Mesothelial cell of epicardium (in vitro differentiated cells): ENCODE measurements at regions not wholly inside any gene's neighbourhood (a gene's known extent, or its start where the extent isn't known, plus 50 kb on each side); places are given as distances from the start of the nearest gene placed in this dataset.
"Not testable (repeated sequence)": the region's sequence is repeated elsewhere in the genome, so short reads cannot be mapped to it uniquely, and the experiment has no call there.

Experiments used
- DNase-seq, 2 experiments: peaks; one replicate each; pipeline ENCODE4 v3.0.0; 2021; ENCODE audit warnings: low spot score in 2 of 2; ENCODE audit not compliant: unreplicated experiment in 2 of 2
- H3K27ac Mint-ChIP-seq: 2 replicates; pipeline ENCODE4 v1.8.0; 2021; ENCODE audit warnings: mixed read lengths
- H3K27me3 Mint-ChIP-seq: 2 replicates; pipeline ENCODE4 v1.8.0; 2021; ENCODE audit warnings: low read depth, mixed read lengths
- H3K36me3 Mint-ChIP-seq: 2 replicates; pipeline ENCODE4 v1.8.0; 2021; ENCODE audit warnings: mixed read lengths
- H3K4me1 Mint-ChIP-seq: 2 replicates; pipeline ENCODE4 v1.8.0; 2021; ENCODE audit warnings: mixed read lengths
- H3K4me3 Mint-ChIP-seq: 2 replicates; pipeline ENCODE4 v1.8.0; 2021; ENCODE audit warnings: mild to moderate bottlenecking, moderate library complexity, mixed read lengths
- H3K9me3 Mint-ChIP-seq: 2 replicates; pipeline ENCODE4 v1.8.0; 2021; ENCODE audit warnings: mixed read lengths
- TF ChIP-seq, protein P1 (sequence below): fragments of 200-600 bp; sonication (generic); IDR thresholded peaks from one replicate; pipeline ENCODE4 v1.5.0; 2021; ENCODE audit warnings: antibody characterized with exemption; ENCODE audit not compliant: unreplicated experiment

GRCh38 chr12:38417101-38417500, 100.5 kb downstream of the ALG10B start:
- H3K9me3 Mint-ChIP-seq = peaks cover 13% of the 10 kb centered on the region
- TF ChIP-seq, protein P1, sequence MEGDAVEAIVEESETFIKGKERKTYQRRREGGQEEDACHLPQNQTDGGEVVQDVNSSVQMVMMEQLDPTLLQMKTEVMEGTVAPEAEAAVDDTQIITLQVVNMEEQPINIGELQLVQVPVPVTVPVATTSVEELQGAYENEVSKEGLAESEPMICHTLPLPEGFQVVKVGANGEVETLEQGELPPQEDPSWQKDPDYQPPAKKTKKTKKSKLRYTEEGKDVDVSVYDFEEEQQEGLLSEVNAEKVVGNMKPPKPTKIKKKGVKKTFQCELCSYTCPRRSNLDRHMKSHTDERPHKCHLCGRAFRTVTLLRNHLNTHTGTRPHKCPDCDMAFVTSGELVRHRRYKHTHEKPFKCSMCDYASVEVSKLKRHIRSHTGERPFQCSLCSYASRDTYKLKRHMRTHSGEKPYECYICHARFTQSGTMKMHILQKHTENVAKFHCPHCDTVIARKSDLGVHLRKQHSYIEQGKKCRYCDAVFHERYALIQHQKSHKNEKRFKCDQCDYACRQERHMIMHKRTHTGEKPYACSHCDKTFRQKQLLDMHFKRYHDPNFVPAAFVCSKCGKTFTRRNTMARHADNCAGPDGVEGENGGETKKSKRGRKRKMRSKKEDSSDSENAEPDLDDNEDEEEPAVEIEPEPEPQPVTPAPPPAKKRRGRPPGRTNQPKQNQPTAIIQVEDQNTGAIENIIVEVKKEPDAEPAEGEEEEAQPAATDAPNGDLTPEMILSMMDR = no peak
- H3K4me1 Mint-ChIP-seq = no peaks in the 10 kb centered on the region
- no peak overlapping the region for H3K27ac Mint-ChIP-seq
- H3K36me3 Mint-ChIP-seq = no peaks in the 10 kb centered on the region
- H3K4me3 Mint-ChIP-seq = no peak overlapping the region
- DNase-seq = no peak
- no peaks in the 10 kb centered on the region for H3K27me3 Mint-ChIP-seq

DNA sequence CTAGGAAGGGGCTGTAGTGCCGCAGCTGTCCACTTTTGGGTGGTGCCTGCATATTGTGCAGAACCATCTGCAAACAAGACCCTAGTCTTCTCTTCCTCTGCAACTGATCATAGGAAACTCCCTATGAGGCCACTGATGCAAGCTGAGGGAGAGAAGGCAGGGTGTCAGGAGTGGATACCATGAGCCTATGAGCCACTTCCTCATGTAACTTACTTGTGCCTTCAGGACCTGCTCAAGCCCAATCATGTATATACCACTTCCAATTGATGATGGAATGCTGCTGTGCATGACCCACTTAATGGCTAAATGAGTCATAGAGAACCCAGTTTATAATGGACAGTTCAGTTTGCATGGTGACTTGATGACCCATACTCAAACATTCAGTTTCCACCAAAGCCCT, 107.9 kb downstream of the ALG10B start:
- TF ChIP-seq, protein P1 = no peak
- Mint-ChIP-seq H3K9me3 (peaks cover 23% of the 10 kb centered on the region), H3K27me3 (no peaks in the 10 kb centered on the region), H3K27ac (no peak overlapping the region), H3K4me3 (no peak overlapping the region), H3K36me3 (no peaks in the 10 kb centered on the region), H3K4me1 (no peaks in the 10 kb centered on the region)
- DNase-seq = no peak

DNA sequence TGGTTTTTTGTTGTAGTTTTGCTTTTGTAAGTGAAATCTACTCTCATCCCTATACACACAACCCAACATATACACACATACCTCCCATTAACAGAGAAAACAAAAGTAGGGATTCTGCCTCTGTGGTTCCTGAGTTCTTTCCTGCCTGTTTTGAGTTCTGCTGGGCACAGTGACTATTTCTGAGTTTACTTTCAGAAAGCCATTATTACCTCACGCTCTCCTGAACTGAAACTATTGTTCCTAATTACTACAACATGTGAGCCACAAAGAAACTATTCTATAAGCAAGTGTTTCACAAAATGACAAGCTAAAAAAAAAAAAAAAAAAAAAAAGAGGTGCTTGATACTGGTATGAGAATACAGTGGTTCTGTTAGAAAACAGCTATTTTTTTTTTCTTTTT, 110.9 kb downstream of the ALG10B start:
- Mint-ChIP-seq H3K36me3 (no peaks in the 10 kb centered on the region), H3K27ac (no peak overlapping the region), H3K4me3 (no peak overlapping the region), H3K9me3 (peaks cover 6% of the 10 kb centered on the region), H3K27me3 (no peaks in the 10 kb centered on the region), H3K4me1 (no peaks in the 10 kb centered on the region)
- TF ChIP-seq, protein P1 = no peak
- DNase-seq = no peak

GRCh38 chr12:38431921-38432320, 115.3 kb downstream of the ALG10B start:
- H3K27ac Mint-ChIP-seq = no peak overlapping the region
- H3K4me1 Mint-ChIP-seq = no peaks in the 10 kb centered on the region
- TF ChIP-seq, protein P1 = no peak
- no peak overlapping the region for H3K4me3 Mint-ChIP-seq
- peaks cover 11% of the 10 kb centered on the region for H3K9me3 Mint-ChIP-seq
- DNase-seq = no peak
- H3K36me3 Mint-ChIP-seq = no peaks in the 10 kb centered on the region
- no peaks in the 10 kb centered on the region for H3K27me3 Mint-ChIP-seq

DNA sequence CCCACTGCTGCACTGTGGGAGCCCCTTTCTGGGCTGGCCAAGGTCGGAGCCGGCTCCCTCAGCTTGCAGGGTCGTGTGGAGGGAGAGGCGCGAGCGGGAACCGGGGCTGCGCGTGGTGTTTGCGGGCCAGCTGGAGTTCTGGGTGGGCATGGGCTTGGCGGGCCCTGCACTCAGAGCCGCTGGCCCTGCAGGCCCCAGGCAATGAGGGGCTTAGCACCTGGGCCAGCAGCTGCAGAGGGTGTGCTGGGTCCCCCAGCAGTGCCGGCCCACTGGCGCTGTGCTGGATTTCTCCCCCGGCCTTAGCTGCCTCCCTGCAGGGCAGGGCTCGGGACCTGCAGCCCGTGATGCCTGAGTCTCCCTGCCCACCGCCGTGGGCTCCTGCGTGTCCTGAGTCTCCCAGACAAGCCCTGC, 125.3 kb downstream of the ALG10B start:
- H3K9me3 Mint-ChIP-seq = peaks cover 22% of the 10 kb centered on the region
- not testable (repeated sequence) for H3K27ac Mint-ChIP-seq, H3K4me1 Mint-ChIP-seq, H3K27me3 Mint-ChIP-seq, H3K4me3 Mint-ChIP-seq, DNase-seq, H3K36me3 Mint-ChIP-seq

GRCh38 chr12:38445040-38445439, 128.5 kb downstream of the ALG10B start:
- no peaks in the 10 kb centered on the region for H3K27me3 Mint-ChIP-seq
- no peaks in the 10 kb centered on the region for H3K4me1 Mint-ChIP-seq
- H3K27ac Mint-ChIP-seq = no peak overlapping the region
- peaks cover 9% of the 10 kb centered on the region for H3K9me3 Mint-ChIP-seq
- no peak overlapping the region for H3K4me3 Mint-ChIP-seq
- TF ChIP-seq, protein P1 = no peak
- H3K36me3 Mint-ChIP-seq = no peaks in the 10 kb centered on the region
- DNase-seq = no peak
